Endothelial cell of umbilical vein (primary cell): ENCODE measurements at regions not wholly inside any gene's neighbourhood (a gene's known extent, or its start where the extent isn't known, plus 50 kb on each side); places are given as distances from the start of the nearest gene placed in this dataset.

Source experiments
- BruUV-seq: library from RNA; stranded (reverse); fragments of 400-500 nt; replicated peaks from 2 replicates; lab custom pipeline; 2021; lab: Mats Ljungman, UMichigan
- CTCF ChIA-PET: fragments of 300-600, 350-600 bp; sonication (Branson Sonifier 250); formaldehyde crosslinking; loops from one replicate; lab custom pipeline; 2021; ENCODE audit warnings: antibody characterized with exemption, inconsistent platforms; lab: Charles Lee
- POLR2A ChIA-PET: fragments of 300-600, 350-600 bp; sonication (Branson Sonifier 250); formaldehyde crosslinking; loops from one replicate; lab custom pipeline; 2021; ENCODE audit warnings: antibody characterized with exemption, inconsistent platforms; lab: Charles Lee
- DNase-seq: peaks from one replicate; pipeline ENCODE4 v3.0.0-alpha.2; 2011; ENCODE audit warnings: low read depth, low spot score
- FAIRE-seq: peaks from 2 replicates; lab custom pipeline; 2011; peaks lifted over from hg19 to GRCh38; lab: Jason Lieb, UNC
- H2AFZ ChIP-seq: 2 replicates; pipeline ENCODE4 v1.6.0; 2012; ENCODE audit warnings: low read depth, low read length, control low read depth, inconsistent platforms
- H3K27ac ChIP-seq: 2 replicates; pipeline ENCODE4 v1.5.1; 2011; ENCODE audit warnings: low read depth, mild to moderate bottlenecking, control low read depth, low read length, moderate library complexity; ENCODE audit not compliant: insufficient read depth
- H3K27me3 ChIP-seq, 2 experiments: 2 replicates each; pipeline versions ENCODE4 v1.6.0 to v1.6.1; 2011; ENCODE audit warnings: low read length in 2 of 2, mixed read lengths in 1 of 2; ENCODE audit not compliant: control insufficient read depth in 2 of 2, insufficient read depth in 2 of 2
- H3K36me3 ChIP-seq, 2 experiments: 2 replicates in 1 of 2; 3 replicates in 1 of 2; pipeline ENCODE4 v1.5.1; 2011; ENCODE audit warnings: low read length in 2 of 2, mild to moderate bottlenecking in 1 of 2, moderate library complexity in 1 of 2; ENCODE audit not compliant: control insufficient read depth in 2 of 2, insufficient read depth in 2 of 2; ENCODE audit errors: extremely low read depth in 1 of 2
- H3K4me1 ChIP-seq: 3 replicates; pipeline ENCODE4 v1.5.1; 2011; ENCODE audit warnings: mild to moderate bottlenecking, low read length; ENCODE audit not compliant: control insufficient read depth, insufficient read depth; ENCODE audit errors: extremely low read depth
- H3K4me2 ChIP-seq: 2 replicates; pipeline ENCODE4 v1.6.1; 2011; ENCODE audit warnings: low read length, control low read depth, mixed read lengths; ENCODE audit not compliant: insufficient read depth
- H3K4me3 ChIP-seq, 3 experiments: fragments of 200-600 bp in 1 of 3; sonication (generic), shearing (Covaris generic) in 1 of 3; replicated peaks in 1 of 3; 2 replicates each; pipeline ENCODE4 v1.5.1; 2011 to 2016; ENCODE audit warnings: control low read depth in 3 of 3, low read length in 3 of 3, mild to moderate bottlenecking in 2 of 3, inconsistent platforms in 1 of 3, low read depth in 1 of 3, moderate library complexity in 1 of 3; ENCODE audit not compliant: insufficient read depth in 1 of 3
- H3K79me2 ChIP-seq: 2 replicates; pipeline ENCODE4 v1.6.0; 2012; ENCODE audit warnings: low read length, inconsistent platforms; ENCODE audit not compliant: control insufficient read depth, insufficient read depth
- H3K9ac ChIP-seq: replicated peaks from 2 replicates; pipeline ENCODE3; 2011; ENCODE audit warnings: low read length, control low read depth; ENCODE audit not compliant: insufficient read depth; ENCODE audit errors: extremely low read depth
- H3K9me1 ChIP-seq: replicated peaks from 3 replicates; pipeline ENCODE4 v1.6.0; 2011; ENCODE audit warnings: mild to moderate bottlenecking, low read length; ENCODE audit not compliant: control insufficient read depth, insufficient read depth; ENCODE audit errors: extremely low read depth
- H3K9me3 ChIP-seq: replicated peaks from 2 replicates; pipeline ENCODE4 v1.5.1; 2012; ENCODE audit warnings: low read length, inconsistent platforms; ENCODE audit not compliant: control insufficient read depth, insufficient read depth
- H4K20me1 ChIP-seq: replicated peaks from 2 replicates; pipeline ENCODE3; 2011; ENCODE audit warnings: mild to moderate bottlenecking, low read length; ENCODE audit not compliant: control insufficient read depth, insufficient read depth; ENCODE audit errors: extremely low read depth
- CTCF ChIP-seq, 2 donors: IDR thresholded peaks; 1 replicate in 1 of 2; 2 replicates in 1 of 2; pipeline ENCODE4 v1.5.1; 2011; ENCODE audit warnings: low read length in 2 of 2, mild to moderate bottlenecking in 2 of 2, moderate library complexity in 2 of 2, control low read depth in 1 of 2, inconsistent platforms in 1 of 2, low read depth in 1 of 2; ENCODE audit not compliant: insufficient read depth in 1 of 2; ENCODE audit errors: extremely low read depth in 1 of 2
- EZH2 ChIP-seq: IDR thresholded peaks from 2 replicates; pipeline ENCODE4 v1.6.1; 2012; ENCODE audit warnings: borderline replicate concordance, low read depth, mild to moderate bottlenecking, moderate library complexity, low read length, inconsistent platforms; ENCODE audit not compliant: severe bottlenecking
- FOS ChIP-seq: IDR thresholded peaks from 2 replicates; pipeline ENCODE4 v1.6.1; 2011; ENCODE audit warnings: mild to moderate bottlenecking, low read length, moderate library complexity, borderline replicate concordance; ENCODE audit not compliant: insufficient read depth
- GATA2 ChIP-seq: IDR thresholded peaks from 2 replicates; pipeline ENCODE4 v1.7.0; 2011; ENCODE audit warnings: low read depth, mild to moderate bottlenecking, moderate library complexity, mixed read lengths, low read length; ENCODE audit not compliant: insufficient read length, insufficient read depth
- JUN ChIP-seq: IDR thresholded peaks from 2 replicates; pipeline ENCODE4 v1.6.1; 2011; ENCODE audit warnings: borderline replicate concordance, low read depth; ENCODE audit not compliant: insufficient read length, insufficient read depth
- MAX ChIP-seq: IDR thresholded peaks from 2 replicates; pipeline ENCODE4 v1.6.1; 2011; ENCODE audit not compliant: insufficient read depth, insufficient read length
- MYC ChIP-seq: IDR thresholded peaks from one replicate; pipeline ENCODE4 v1.6.1; 2011; ENCODE audit warnings: mild to moderate bottlenecking, low read depth, low read length
- POLR2A ChIP-seq: IDR thresholded peaks from 2 replicates; pipeline ENCODE4 v1.6.1; 2012; ENCODE audit warnings: low read depth, mild to moderate bottlenecking, control low read depth, low read length
- POLR2AphosphoS5 ChIP-seq: IDR thresholded peaks from 2 replicates; pipeline ENCODE4 v1.6.1; 2012; ENCODE audit warnings: low read depth, mild to moderate bottlenecking, control low read depth, low read length, moderate library complexity; ENCODE audit not compliant: insufficient read depth
- dilution Hi-C: fragments of 300-500 bp; cut with MboI; formaldehyde crosslinking; loops from one replicate; pipeline ENCODE4 v1.15.0; 2019; ENCODE audit warnings: low sequenced_read_pairs; ENCODE audit not compliant: extremely low pct_ligation_motif_present
- intact Hi-C: fragments of 100-400 bp; cut with micrococcal nuclease; formaldehyde crosslinking; loops from one replicate; pipeline ENCODE4 v1.10.0; 2022

- intact Hi-C loops, result no loop called here
- TF ChIP-seq JUN, result no peak
- no peak for TF ChIP-seq EZH2
- no peak for TF ChIP-seq FOS
- no peak for TF ChIP-seq MYC
- no peak for TF ChIP-seq GATA2
- no peak for TF ChIP-seq POLR2AphosphoS5
- no peak for TF ChIP-seq POLR2A
- no peak for TF ChIP-seq CTCF (IDR thresholded peaks at IDR 0.05; ENCODE audit: extremely low read depth in 1 of 2, insufficient read depth in 1 of 2, low read depth in 1 of 2, low read length in 2 of 2)
- TF ChIP-seq MAX, result no peak
- dilution Hi-C loops, result no loop called here
- Histone ChIP-seq H4K20me1 (no peaks in the 10 kb centered on the region), H3K27ac (no peak overlapping the region), H3K9ac (no peak overlapping the region), H3K9me3 (no peaks in the 10 kb centered on the region), H3K36me3 (no peaks in the 10 kb centered on the region), H3K9me1 (no peaks in the 10 kb centered on the region), H3K4me3 (no peak overlapping the region), H3K27me3 (peaks cover 0 to 2% of the 10 kb centered on the region in 2 experiments), H3K79me2 (no peaks in the 10 kb centered on the region), H2AFZ (no peak overlapping the region), H3K4me2 (no peak overlapping the region), H3K4me1 (peaks cover 13% of the 10 kb centered on the region)
- DNase-seq (no peak), FAIRE-seq (no peak)
- POLR2A ChIA-PET, result no interaction called here
- no TSS peak for BruUV-seq
- CTCF ChIA-PET, result interaction anchor here (0.6 kb wide), 1 partner anchor 23 kb away, joined by 3 read pairs; no protein-coding TSS in a partner anchor
Observed at GRCh38 chr10:75292794-75293445, 57.2 kb upstream of the COMTD1 start.
